Sigmoid colon (tissue), 4 donors: ENCODE measurements at regions not wholly inside any gene's neighbourhood (a gene's known extent, or its start where the extent isn't known, plus 50 kb on each side); places are given as distances from the start of the nearest gene placed in this dataset.

Source experiments
- CTCF ChIP-seq, 4 experiments: fragments of 450-650 bp in 3 of 4; fragments of 200-600 bp in 1 of 4; IDR thresholded peaks; one replicate each; pipeline ENCODE4 v1.5.1; 2016 to 2019; ENCODE audit warnings: antibody characterized with exemption in 4 of 4, mild to moderate bottlenecking in 3 of 4, moderate library complexity in 2 of 4
- EP300 ChIP-seq, 4 donors: sonication (generic); formaldehyde crosslinking; IDR thresholded peaks; one replicate each; pipeline ENCODE4 v1.6.1; 2017; ENCODE audit warnings: antibody characterized with exemption in 4 of 4
- POLR2A ChIP-seq, 2 donors: fragments of 450-650 bp; IDR thresholded peaks; one replicate each; pipeline ENCODE4 v1.6.1; 2016; ENCODE audit warnings: antibody characterized with exemption in 2 of 2, mild to moderate bottlenecking in 2 of 2, moderate library complexity in 2 of 2
- POLR2AphosphoS5 ChIP-seq, 4 donors: sonication (generic); formaldehyde crosslinking; IDR thresholded peaks; one replicate each; pipeline ENCODE4 v1.6.1; 2017; ENCODE audit warnings: antibody characterized with exemption in 4 of 4

- TF ChIP-seq POLR2AphosphoS5 (IDR thresholded peaks at IDR 0.05) (no peak), CTCF (IDR thresholded peaks at IDR 0.05) (no peak), EP300 (IDR thresholded peaks at IDR 0.05) (no peak), POLR2A (IDR thresholded peaks at IDR 0.05) (no peak)
Measured at GRCh38 chr15:53034767-53035245, 244.7 kb upstream of the ONECUT1 start.
